VCaP (cell line): ENCODE measurements at regions not wholly inside any gene's neighbourhood (a gene's known extent, or its start where the extent isn't known, plus 50 kb on each side); places are given as distances from the start of the nearest gene placed in this dataset.

Source experiments
- H3K27ac ChIP-seq: fragments of 450-650 bp; 2 replicates; pipeline ENCODE4 v1.5.1; 2017
- TF ChIP-seq, protein P1 (sequence below): fragments of 450-650 bp; conservative IDR thresholded peaks from 2 replicates; pipeline ENCODE4 v1.5.1; 2017; ENCODE audit warnings: mild to moderate bottlenecking, moderate library complexity

DNA sequence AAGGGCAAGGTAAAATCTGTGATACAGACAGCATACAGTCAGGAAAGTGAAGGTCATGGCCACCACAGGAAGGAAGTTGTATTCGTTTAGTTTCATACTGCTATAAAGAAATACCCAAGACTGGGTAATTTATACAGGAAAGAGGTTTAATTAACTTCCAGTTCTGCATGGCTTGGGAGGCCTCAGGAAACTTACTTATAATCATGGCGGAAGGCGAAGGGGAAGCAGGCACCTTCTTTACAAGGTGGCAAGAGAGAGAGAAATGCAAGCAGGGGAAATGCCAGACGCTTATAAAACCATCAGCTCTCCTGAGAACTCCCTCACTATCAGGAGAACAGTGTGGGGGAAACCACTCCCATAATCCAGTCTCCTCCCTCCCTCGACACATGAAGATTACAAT, 353.7 kb upstream of the SEMA6D start:
- TF ChIP-seq, protein P1, sequence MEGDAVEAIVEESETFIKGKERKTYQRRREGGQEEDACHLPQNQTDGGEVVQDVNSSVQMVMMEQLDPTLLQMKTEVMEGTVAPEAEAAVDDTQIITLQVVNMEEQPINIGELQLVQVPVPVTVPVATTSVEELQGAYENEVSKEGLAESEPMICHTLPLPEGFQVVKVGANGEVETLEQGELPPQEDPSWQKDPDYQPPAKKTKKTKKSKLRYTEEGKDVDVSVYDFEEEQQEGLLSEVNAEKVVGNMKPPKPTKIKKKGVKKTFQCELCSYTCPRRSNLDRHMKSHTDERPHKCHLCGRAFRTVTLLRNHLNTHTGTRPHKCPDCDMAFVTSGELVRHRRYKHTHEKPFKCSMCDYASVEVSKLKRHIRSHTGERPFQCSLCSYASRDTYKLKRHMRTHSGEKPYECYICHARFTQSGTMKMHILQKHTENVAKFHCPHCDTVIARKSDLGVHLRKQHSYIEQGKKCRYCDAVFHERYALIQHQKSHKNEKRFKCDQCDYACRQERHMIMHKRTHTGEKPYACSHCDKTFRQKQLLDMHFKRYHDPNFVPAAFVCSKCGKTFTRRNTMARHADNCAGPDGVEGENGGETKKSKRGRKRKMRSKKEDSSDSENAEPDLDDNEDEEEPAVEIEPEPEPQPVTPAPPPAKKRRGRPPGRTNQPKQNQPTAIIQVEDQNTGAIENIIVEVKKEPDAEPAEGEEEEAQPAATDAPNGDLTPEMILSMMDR: no peak
- no peak overlapping the region for H3K27ac ChIP-seq

DNA sequence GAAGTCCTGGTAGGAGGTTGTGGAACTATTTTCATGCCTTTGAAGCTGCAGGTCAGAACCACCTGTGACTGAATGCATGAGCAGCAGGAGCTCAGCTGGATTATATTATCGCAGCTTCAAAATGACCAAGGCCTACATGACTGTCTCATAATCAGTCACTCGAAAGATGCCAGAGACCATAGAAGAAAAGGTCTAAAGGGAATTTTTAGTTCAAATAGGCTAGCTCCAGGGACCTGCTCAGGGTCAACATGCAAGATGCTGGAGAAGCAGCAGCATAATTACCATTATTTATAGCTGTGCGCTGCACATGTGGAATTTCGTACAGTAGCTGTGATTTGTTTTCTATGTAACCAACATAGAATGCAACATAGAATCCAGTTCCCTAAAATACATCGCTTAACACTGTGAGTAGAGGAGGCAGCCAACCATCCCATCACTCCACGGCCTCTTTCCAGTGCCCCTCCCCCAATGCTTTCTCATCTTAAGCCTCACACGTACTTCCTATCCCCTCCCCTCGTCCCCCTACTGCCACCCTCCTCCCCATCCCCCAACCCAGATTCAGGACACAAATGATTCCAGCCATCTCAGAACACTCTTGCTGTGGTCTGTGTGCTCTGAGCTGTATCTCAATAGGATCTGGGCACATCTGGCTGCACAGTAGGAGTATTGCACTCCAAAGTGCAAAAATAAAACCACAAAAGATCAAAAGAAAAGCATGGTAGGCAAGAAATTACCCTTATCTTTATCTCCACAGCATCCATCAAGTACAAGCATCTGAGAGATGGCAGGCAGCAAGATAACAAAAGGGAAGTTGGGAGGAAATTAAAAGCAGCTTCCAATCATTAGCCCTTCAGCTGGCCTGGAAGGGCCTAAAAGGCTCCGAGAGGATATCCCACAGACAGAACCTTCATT, 352.8 kb upstream of the SEMA6D start:
- TF ChIP-seq, protein P1: no peak
- no peak overlapping the region for H3K27ac ChIP-seq

DNA sequence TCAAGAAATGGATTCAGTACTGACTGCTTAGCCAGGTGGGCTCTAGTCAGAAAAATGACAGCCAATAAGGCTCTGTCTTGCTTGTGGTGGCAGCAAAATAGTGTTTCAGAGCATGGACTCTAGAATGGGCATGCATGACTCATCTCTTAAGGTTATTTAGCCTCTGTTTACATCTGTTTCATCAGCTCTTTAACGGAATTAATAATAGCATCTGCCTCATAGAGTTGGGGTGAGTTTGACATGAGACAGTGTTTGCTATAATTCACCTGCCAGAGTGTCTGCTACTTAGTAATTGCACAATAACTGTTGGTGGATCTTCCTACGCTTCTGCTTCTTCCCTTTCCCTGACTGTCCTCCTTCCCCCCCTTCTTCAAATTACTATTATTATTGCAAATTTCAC, 350.4 kb upstream of the SEMA6D start:
- H3K27ac ChIP-seq: no peak overlapping the region
- TF ChIP-seq, protein P1: no peak

DNA sequence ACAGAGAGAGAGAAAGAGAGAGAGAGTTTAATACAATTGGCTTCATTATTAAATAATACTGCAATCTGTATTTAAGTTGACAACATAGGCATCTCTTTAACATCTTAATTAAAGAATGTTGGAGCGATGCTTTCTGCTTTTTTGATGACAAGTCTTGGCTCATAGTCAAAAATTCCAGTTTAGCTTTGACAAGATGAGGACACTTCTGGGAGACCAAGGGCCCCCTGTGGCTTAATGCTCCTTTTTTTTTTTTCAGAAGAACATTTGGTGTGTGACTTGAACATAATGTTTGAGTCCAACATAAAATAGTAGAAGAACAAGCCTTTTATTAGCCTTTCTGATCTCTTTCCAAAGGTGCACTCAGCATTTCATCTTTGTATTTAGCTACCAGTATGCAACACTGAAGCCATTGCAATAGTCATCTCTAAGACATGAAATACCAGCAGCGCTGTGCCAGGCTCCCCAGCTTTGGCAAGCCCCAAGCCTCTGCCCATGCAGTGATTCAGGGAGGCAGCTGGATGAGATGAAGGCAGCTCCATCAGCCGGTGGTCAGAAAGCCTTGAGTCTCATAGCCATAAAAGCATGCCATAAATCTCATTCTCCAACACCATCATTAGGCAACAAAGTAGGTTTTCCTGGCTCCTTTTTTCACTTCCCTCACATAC, 349.4 kb upstream of the SEMA6D start:
- TF ChIP-seq, protein P1: no peak

DNA sequence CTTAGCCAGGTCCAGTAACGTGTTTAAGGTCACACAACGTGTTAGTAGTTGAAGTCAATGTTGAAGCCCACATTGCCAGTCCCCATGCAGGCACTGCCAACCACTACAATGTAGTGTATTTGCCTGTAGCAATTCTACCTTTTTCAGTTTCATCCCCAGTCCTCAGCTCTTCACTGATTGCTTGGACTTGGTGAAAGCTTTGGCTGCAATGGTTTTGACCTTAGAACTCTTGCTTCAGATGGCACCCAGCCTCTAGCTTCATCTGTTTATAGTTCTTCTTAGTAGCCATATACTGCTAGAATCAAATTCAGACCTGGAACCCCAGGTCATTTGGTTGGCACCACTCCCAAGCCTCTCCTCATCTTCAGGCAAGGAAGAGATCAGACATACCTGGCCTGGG, 345.4 kb upstream of the SEMA6D start:
- no peak overlapping the region for H3K27ac ChIP-seq
- TF ChIP-seq, protein P1: no peak

More for the DNA sequence above, 349.4 kb upstream of the SEMA6D start:
- no peak overlapping the region for H3K27ac ChIP-seq

DNA sequence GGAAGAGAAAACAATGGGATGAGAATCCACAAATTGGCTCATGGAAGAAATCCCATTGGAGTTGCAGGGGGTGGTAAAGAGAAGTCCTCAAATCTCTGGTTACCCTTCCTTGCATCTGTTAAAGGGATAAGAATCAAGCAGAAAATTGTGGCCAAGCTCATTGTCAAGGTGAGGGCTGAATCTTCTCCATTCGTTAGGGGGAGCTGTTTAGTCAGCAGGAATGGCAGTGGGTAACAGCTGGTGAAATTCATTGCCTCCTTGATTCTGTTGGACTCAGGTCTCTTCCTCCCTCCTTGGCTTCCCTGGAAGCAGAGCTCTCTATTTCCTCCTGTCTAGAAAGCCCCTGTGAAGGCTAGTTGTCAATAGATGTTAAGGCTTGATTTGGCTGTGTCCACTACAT, 343.1 kb upstream of the SEMA6D start:
- no peak overlapping the region for H3K27ac ChIP-seq
- TF ChIP-seq, protein P1: no peak; the same call in 1 of the 2 replicates

DNA sequence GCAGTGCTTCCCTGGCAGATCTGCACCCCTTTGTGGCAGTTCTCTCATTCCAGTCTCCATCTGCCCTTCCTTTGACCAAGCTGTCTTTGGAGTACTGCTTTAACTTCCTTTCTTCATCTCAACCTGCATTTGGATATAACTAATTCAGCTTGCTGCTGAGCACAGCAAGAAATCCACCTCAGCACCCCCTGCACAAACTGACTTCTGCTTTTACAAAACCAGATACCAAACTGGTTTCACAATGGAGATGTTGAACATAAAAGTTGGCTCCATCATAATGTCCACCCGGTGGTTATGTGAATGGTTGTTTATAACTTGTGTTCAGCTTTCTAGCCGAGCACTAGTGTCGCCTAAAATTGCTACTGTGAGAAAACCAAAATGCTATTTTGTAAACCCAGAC, 341.1 kb upstream of the SEMA6D start:
- no peak overlapping the region for H3K27ac ChIP-seq
- TF ChIP-seq, protein P1: no peak
